Lower leg skin (tissue), 3 donors: ENCODE measurements at regions not wholly inside any gene's neighbourhood (a gene's known extent, or its start where the extent isn't known, plus 50 kb on each side); places are given as distances from the start of the nearest gene placed in this dataset.
"Not testable (repeated sequence)": the region's sequence is repeated elsewhere in the genome, so short reads cannot be mapped to it uniquely, and the experiment has no call there.

Source experiments
- POLR2A ChIP-seq, 2 donors: fragments of 450-650 bp; IDR thresholded peaks; one replicate each; pipeline ENCODE4 v1.6.1; 2016 to 2017; ENCODE audit warnings: antibody characterized with exemption in 2 of 2, mild to moderate bottlenecking in 1 of 2, moderate library complexity in 1 of 2
- TF ChIP-seq, protein P1 (sequence below), 3 donors: fragments of 450-650 bp; IDR thresholded peaks; one replicate each; pipeline ENCODE4 v1.5.1; 2016; ENCODE audit warnings: antibody characterized with exemption in 3 of 3, mild to moderate bottlenecking in 3 of 3, moderate library complexity in 2 of 3

DNA sequence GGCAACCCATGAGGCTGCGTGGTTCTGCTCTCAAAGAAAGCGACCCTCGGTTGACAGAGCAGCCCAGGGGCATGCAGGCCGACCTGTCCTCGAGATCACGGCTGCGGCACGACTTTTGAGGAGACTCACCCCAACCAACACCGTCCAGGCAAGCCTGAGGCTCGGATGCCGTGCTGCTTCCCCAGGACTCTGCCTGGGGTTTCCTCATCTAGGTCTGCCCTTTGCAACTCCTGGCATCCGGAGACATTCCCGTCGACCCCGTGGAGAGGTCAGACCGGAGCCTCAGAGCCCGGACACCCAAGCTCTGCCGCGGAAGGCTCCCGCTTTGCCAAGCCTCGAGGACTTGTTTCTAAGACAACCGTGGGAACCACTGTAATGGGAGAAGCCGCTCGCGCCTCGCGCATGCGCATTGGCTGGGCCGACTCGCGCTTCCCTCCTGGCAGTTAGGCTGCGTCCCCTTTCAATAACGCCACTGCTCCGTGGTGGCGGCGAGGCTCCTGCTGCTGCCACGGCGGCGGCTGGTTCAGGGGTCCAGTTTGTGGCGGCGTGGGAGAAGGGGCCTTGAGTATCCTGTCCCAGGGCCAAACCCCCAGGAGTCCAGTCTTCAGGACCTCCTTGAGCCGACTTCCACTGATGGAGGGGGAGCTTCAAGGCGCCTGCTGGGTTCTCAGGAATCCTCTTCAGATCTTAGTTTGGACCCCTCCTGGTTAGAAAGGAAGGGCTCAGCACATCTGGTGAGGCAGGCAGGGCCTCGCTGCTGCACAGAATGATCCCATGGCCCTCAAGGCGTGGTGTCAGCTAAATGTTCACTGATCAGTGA, 101.7 kb upstream of the ZNF337 start:
- TF ChIP-seq, protein P1, sequence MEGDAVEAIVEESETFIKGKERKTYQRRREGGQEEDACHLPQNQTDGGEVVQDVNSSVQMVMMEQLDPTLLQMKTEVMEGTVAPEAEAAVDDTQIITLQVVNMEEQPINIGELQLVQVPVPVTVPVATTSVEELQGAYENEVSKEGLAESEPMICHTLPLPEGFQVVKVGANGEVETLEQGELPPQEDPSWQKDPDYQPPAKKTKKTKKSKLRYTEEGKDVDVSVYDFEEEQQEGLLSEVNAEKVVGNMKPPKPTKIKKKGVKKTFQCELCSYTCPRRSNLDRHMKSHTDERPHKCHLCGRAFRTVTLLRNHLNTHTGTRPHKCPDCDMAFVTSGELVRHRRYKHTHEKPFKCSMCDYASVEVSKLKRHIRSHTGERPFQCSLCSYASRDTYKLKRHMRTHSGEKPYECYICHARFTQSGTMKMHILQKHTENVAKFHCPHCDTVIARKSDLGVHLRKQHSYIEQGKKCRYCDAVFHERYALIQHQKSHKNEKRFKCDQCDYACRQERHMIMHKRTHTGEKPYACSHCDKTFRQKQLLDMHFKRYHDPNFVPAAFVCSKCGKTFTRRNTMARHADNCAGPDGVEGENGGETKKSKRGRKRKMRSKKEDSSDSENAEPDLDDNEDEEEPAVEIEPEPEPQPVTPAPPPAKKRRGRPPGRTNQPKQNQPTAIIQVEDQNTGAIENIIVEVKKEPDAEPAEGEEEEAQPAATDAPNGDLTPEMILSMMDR (IDR thresholded peaks at IDR 0.05) = not testable (repeated sequence)
- TF ChIP-seq POLR2A (IDR thresholded peaks at IDR 0.05) = not testable (repeated sequence)
